Caco-2 (cell line): ENCODE measurements at regions not wholly inside any gene's neighbourhood (a gene's known extent, or its start where the extent isn't known, plus 50 kb on each side); places are given as distances from the start of the nearest gene placed in this dataset.
A peak's percentile ranks its signal among the peaks of the same experiment; 100 is the strongest.
"Not testable (repeated sequence)": the region's sequence is repeated elsewhere in the genome, so short reads cannot be mapped to it uniquely, and the experiment has no call there.

Experiments
- BruUV-seq: library from RNA; stranded (reverse); fragments of 400-500 nt; replicated peaks from 2 replicates; lab custom pipeline; 2021; lab: Mats Ljungman, UMichigan
- CTCF ChIA-PET: fragments of 300-600 bp; sonication (Branson Sonifier 250); formaldehyde crosslinking; loops from one replicate; lab custom pipeline; 2022; ENCODE audit warnings: antibody characterized with exemption; lab: Charles Lee
- POLR2A ChIA-PET: fragments of 300-600 bp; sonication (Branson Sonifier 250); formaldehyde crosslinking; loops from one replicate; lab custom pipeline; 2022; ENCODE audit warnings: antibody characterized with exemption; lab: Charles Lee
- DNase-seq, 2 experiments: peaks; one replicate each; pipeline versions ENCODE4 v3.0.0 to v3.0.0-alpha.2; 2020 to 2022
- H3K27me3 ChIP-seq: replicated peaks from 2 replicates; pipeline ENCODE4 v1.6.0; 2011; ENCODE audit warnings: low read length; ENCODE audit not compliant: control insufficient read depth, insufficient read depth
- H3K36me3 ChIP-seq: 2 replicates; pipeline ENCODE4 v1.5.1; 2011; ENCODE audit warnings: low read length; ENCODE audit not compliant: control insufficient read depth, insufficient read depth
- H3K4me1 ChIP-seq: fragments of 250-450 bp; sonication (Bioruptor Pico); 2 replicates; pipeline ENCODE4 v1.5.1; 2020; ENCODE audit warnings: mild to moderate bottlenecking
- H3K4me3 ChIP-seq: 2 replicates; pipeline ENCODE4 v1.5.1; 2011; ENCODE audit warnings: low read depth, mild to moderate bottlenecking, control low read depth, low read length
- H3K9me3 ChIP-seq: fragments of 250-450 bp; sonication (Bioruptor Pico); 2 replicates; pipeline ENCODE4 v1.5.1; 2020; ENCODE audit warnings: mild to moderate bottlenecking, moderate library complexity
- H3K27ac Mint-ChIP-seq: one replicate; pipeline ENCODE4 v1.8.0; 2022; ENCODE audit warnings: mixed read lengths; ENCODE audit not compliant: unreplicated experiment
- H3K27me3 Mint-ChIP-seq: one replicate; pipeline ENCODE4 v1.8.0; 2022; ENCODE audit warnings: mixed read lengths; ENCODE audit not compliant: insufficient read depth, unreplicated experiment
- H3K36me3 Mint-ChIP-seq: one replicate; pipeline ENCODE4 v1.8.0; 2022; ENCODE audit warnings: mild to moderate bottlenecking, mixed read lengths; ENCODE audit not compliant: insufficient read depth, unreplicated experiment
- H3K4me1 Mint-ChIP-seq: one replicate; pipeline ENCODE4 v1.8.0; 2022; ENCODE audit warnings: low read depth, mixed read lengths; ENCODE audit not compliant: unreplicated experiment
- H3K4me3 Mint-ChIP-seq: one replicate; pipeline ENCODE4 v1.8.0; 2022; ENCODE audit warnings: mild to moderate bottlenecking, moderate library complexity, mixed read lengths; ENCODE audit not compliant: unreplicated experiment
- H3K9me3 Mint-ChIP-seq: one replicate; pipeline ENCODE4 v1.8.0; 2022; ENCODE audit warnings: mixed read lengths; ENCODE audit not compliant: unreplicated experiment
- intact Hi-C: fragments of 100-400 bp; cut with micrococcal nuclease; formaldehyde crosslinking; loops from one replicate; pipeline ENCODE4 v1.10.0; 2022; ENCODE audit not compliant: unreplicated experiment
- TF ChIP-seq, protein P1 (sequence below), 2 experiments: fragments of 200-600 bp in 1 of 2; IDR thresholded peaks; 1 replicate in 1 of 2; 2 replicates in 1 of 2; pipeline versions ENCODE4 v1.5.1 to v1.8.0; 2011 to 2022; ENCODE audit warnings: antibody characterized with exemption in 1 of 2, control low read depth in 1 of 2, inconsistent platforms in 1 of 2, low read depth in 1 of 2, low read length in 1 of 2, mild to moderate bottlenecking in 1 of 2, moderate library complexity in 1 of 2; ENCODE audit not compliant: insufficient read depth in 1 of 2, severe bottlenecking in 1 of 2, unreplicated experiment in 1 of 2

DNA sequence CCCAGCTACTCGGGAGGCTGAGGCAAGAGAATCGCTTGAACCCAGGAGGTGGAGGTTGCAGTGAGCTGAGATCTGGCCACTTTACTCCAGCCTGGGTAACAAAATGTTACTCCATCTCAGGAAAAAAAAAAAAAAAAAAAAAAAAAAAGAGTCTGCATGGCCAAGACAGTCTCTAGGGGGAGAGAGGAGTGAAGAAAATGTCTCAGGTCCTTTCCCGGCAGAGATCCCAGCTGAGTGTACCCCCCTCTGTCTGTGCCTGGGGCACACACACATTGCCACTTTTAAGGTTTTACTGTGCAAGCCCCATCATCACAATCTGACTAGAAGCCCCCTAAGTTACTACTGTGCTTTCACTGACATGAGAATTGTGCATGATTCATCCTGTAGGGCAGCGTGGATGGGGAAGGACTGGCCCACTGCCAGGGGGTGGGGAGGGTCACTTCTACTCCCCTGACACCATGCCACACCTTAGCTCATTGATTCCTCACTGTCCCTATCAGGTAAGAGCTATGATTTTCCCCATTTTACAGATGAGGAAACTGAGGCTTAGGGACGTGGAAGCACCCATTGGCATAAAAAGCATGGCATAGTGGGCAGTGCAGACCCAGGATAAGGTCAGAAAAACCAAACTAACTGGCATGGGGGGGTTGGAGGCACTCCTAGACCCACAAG lies 102.3 kb upstream of the LARP1 start:
- H3K9me3 Mint-ChIP-seq, result no peaks in the 10 kb centered on the region
- H3K4me1 ChIP-seq, result peaks cover 38% of the 10 kb centered on the region
- peak in 1 of 2 experiments; percentile 7 for DNase-seq
- intact Hi-C loops, result loop anchor here (1.0 to 2.0 kb wide), 2 partner anchors 29 to 102 kb away; partner anchors contain the start of gene LARP1
- H3K36me3 Mint-ChIP-seq, result peaks cover 10% of the 10 kb centered on the region
- no TSS peak for BruUV-seq
- H3K27me3 Mint-ChIP-seq, result no peaks in the 10 kb centered on the region
- CTCF ChIA-PET, result interaction anchor here (0.6 to 1.6 kb wide), 6 partner anchors 61 to 216 kb away, joined by 3 to 11 read pairs (median 4); no protein-coding TSS in a partner anchor
- no peaks in the 10 kb centered on the region for H3K9me3 ChIP-seq
- TF ChIP-seq, protein P1, sequence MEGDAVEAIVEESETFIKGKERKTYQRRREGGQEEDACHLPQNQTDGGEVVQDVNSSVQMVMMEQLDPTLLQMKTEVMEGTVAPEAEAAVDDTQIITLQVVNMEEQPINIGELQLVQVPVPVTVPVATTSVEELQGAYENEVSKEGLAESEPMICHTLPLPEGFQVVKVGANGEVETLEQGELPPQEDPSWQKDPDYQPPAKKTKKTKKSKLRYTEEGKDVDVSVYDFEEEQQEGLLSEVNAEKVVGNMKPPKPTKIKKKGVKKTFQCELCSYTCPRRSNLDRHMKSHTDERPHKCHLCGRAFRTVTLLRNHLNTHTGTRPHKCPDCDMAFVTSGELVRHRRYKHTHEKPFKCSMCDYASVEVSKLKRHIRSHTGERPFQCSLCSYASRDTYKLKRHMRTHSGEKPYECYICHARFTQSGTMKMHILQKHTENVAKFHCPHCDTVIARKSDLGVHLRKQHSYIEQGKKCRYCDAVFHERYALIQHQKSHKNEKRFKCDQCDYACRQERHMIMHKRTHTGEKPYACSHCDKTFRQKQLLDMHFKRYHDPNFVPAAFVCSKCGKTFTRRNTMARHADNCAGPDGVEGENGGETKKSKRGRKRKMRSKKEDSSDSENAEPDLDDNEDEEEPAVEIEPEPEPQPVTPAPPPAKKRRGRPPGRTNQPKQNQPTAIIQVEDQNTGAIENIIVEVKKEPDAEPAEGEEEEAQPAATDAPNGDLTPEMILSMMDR (IDR thresholded peaks at IDR 0.05; ENCODE audit: insufficient read depth in 1 of 2, low read depth in 1 of 2, low read length in 1 of 2, severe bottlenecking in 1 of 2, unreplicated experiment in 1 of 2), result peak in 1 of 2 experiments; percentile 23
- H3K27me3 ChIP-seq, result no peaks in the 10 kb centered on the region
- POLR2A ChIA-PET, result interaction anchor here (0.9 kb wide), 1 partner anchor 206 kb away, joined by 3 read pairs; the partner anchor contains the start of gene CNOT8
- H3K36me3 ChIP-seq, result no peaks in the 10 kb centered on the region
- peaks cover 3% of the 10 kb centered on the region for H3K4me1 Mint-ChIP-seq
- no peak overlapping the region for H3K4me3 Mint-ChIP-seq
- H3K4me3 ChIP-seq, result no peak overlapping the region
- no peak overlapping the region for H3K27ac Mint-ChIP-seq

DNA sequence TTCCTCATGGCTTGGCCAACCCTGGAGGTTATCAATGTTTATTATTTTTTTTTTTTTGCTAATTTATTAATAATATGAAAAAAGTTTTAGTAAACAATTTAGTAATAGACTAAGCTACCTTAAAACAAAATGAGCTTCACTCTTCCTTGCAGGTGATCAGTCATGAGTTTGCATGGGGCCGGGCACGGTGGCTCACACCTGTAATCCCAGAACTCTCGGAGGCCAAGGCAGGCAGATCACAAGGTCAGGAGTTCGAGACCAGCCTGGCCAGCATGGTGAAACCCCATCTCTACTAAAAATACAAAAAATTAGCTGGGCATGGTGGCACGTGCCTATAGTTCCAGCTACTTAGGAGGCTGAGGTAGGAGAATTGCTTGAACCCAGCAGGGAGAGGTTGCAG lies 103.4 kb upstream of the LARP1 start:
- H3K27ac Mint-ChIP-seq, BruUV-seq, H3K27me3 Mint-ChIP-seq, H3K27me3 ChIP-seq, H3K4me3 ChIP-seq, H3K4me3 Mint-ChIP-seq, DNase-seq, POLR2A ChIA-PET, H3K36me3 ChIP-seq, H3K9me3 ChIP-seq, H3K9me3 Mint-ChIP-seq: not testable (repeated sequence)
- peaks cover 46% of the 10 kb centered on the region for H3K4me1 ChIP-seq
- CTCF ChIA-PET, result interaction anchor here (0.6 to 1.6 kb wide), 3 partner anchors 132 to 216 kb away, joined by 3 to 5 read pairs (median 4); no protein-coding TSS in a partner anchor
- intact Hi-C loops, result loop anchor here (2.0 kb wide), 1 partner anchor 103 kb away; the partner anchor contains the start of gene LARP1
- H3K36me3 Mint-ChIP-seq, result peaks cover 18% of the 10 kb centered on the region
- peaks cover 14% of the 10 kb centered on the region for H3K4me1 Mint-ChIP-seq

DNA sequence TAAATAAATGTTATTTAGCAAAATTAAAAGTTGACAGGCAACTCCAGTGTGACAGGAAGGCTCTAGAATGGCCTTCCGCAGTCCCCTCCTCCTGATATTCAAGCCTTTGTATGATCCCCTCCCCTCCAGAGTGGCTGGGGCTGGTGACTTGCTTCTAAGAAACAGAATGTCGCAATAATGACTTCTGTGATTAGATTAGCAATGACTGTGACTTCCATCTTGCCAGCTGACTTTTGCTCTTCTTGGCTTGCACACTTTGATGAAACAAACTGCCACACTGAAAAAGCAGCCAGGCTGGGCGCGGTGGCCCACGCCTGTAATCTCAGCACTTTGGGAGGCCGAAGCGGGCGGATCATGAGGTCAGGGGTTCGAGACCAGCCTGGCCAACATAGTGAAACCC lies 106.5 kb upstream of the LARP1 start:
- no peaks in the 10 kb centered on the region for H3K27me3 ChIP-seq
- Mint-ChIP-seq H3K9me3 (peaks cover 4% of the 10 kb centered on the region), H3K36me3 (peaks cover 24% of the 10 kb centered on the region), H3K4me1 (peaks cover 17% of the 10 kb centered on the region), H3K4me3 (peak overlapping the region; percentile 34), H3K27ac (peak overlapping the region; percentile 40), H3K27me3 (no peaks in the 10 kb centered on the region)
- CTCF ChIA-PET, result interaction anchor here (0.6 kb wide), 1 partner anchor 22 kb away, joined by 3 read pairs; no protein-coding TSS in a partner anchor
- no peaks in the 10 kb centered on the region for H3K36me3 ChIP-seq
- TF ChIP-seq, protein P1 (IDR thresholded peaks at IDR 0.05; ENCODE audit: insufficient read depth in 1 of 2, low read depth in 1 of 2, low read length in 1 of 2, severe bottlenecking in 1 of 2, unreplicated experiment in 1 of 2), result no peak
- no peak overlapping the region for H3K4me3 ChIP-seq
- intact Hi-C loops, result loop anchor here (5.0 kb wide), 1 partner anchor 294 kb away; the partner anchor contains the start of gene MRPL22
- H3K4me1 ChIP-seq, result peaks cover 36% of the 10 kb centered on the region
- no peaks in the 10 kb centered on the region for H3K9me3 ChIP-seq
- DNase-seq, result peak; percentile 47 to 60
- BruUV-seq, result no TSS peak
- POLR2A ChIA-PET, result no interaction called here
